ENCODE measurements at regions not wholly inside any gene's neighbourhood (a gene's known extent, or its start where the extent isn't known, plus 50 kb on each side); places are given as distances from the start of the nearest gene placed in this dataset.

GRCh38 chr3:13168391-13168790 is 95.2 kb upstream of the IQSEC1 start:
- DNase-seq: no peak

- no peak for DNase-seq
Measured at GRCh38 chr3:13167829-13168228, 94.6 kb upstream of the IQSEC1 start.

GRCh38 chr3:13167064-13167743 is 94.0 kb upstream of the IQSEC1 start:
- no peak for DNase-seq

- no peak for DNase-seq
Measured at GRCh38 chr3:13166243-13167063, 93.2 kb upstream of the IQSEC1 start.

- DNase-seq: no peak
Measured at GRCh38 chr3:13165576-13165975, 92.3 kb upstream of the IQSEC1 start.

- DNase-seq: no peak
Measured at GRCh38 chr3:13164893-13165492, 91.8 kb upstream of the IQSEC1 start.

GRCh38 chr3:13163848-13164382 is 90.7 kb upstream of the IQSEC1 start:
- DNase-seq: no peak

GRCh38 chr3:13162549-13163320 is 89.5 kb upstream of the IQSEC1 start:
- no peak for DNase-seq

- no peak for DNase-seq
Measured at GRCh38 chr3:13161771-13162535, 88.7 kb upstream of the IQSEC1 start.

GRCh38 chr3:13161021-13161759 is 88.0 kb upstream of the IQSEC1 start:
- DNase-seq: no peak

GRCh38 chr3:13160619-13161018 is 87.4 kb upstream of the IQSEC1 start:
- no peak for DNase-seq

GRCh38 chr3:13159890-13160289 is 86.7 kb upstream of the IQSEC1 start:
- DNase-seq: no peak

GRCh38 chr3:13158871-13159270 is 85.6 kb upstream of the IQSEC1 start:
- DNase-seq: no peak

GRCh38 chr3:13158408-13158807 is 85.2 kb upstream of the IQSEC1 start:
- no peak for DNase-seq

GRCh38 chr3:13157986-13158385 is 84.8 kb upstream of the IQSEC1 start:
- DNase-seq: no peak

GRCh38 chr3:13152826-13153710 is 79.8 kb upstream of the IQSEC1 start:
- DNase-seq: no peak

GRCh38 chr3:13150624-13151023 is 77.4 kb upstream of the IQSEC1 start:
- no peak for DNase-seq

- no peak for DNase-seq
Measured at GRCh38 chr3:13149330-13150108, 76.3 kb upstream of the IQSEC1 start.

- no peak for DNase-seq
Measured at GRCh38 chr3:13148561-13149329, 75.5 kb upstream of the IQSEC1 start.
